GM23338 (cell line): ENCODE measurements at regions not wholly inside any gene's neighbourhood (a gene's known extent, or its start where the extent isn't known, plus 50 kb on each side); places are given as distances from the start of the nearest gene placed in this dataset.

Experiments
- CREB1 ChIP-seq: fragments of 250-450 bp; sonication (Bioruptor Pico); IDR thresholded peaks from 2 replicates; pipeline ENCODE4 v1.5.0; 2020; ENCODE audit warnings: low read depth, mild to moderate bottlenecking, moderate library complexity
- EZH2 ChIP-seq: fragments of 200-600 bp; sonication (generic); IDR thresholded peaks from one replicate; pipeline ENCODE4 v1.8.0; 2017; ENCODE audit warnings: antibody characterized with exemption, mild to moderate bottlenecking, low read depth; ENCODE audit not compliant: unreplicated experiment
- EZH2phosphoT487 ChIP-seq: fragments of 200-600 bp; sonication (generic); IDR thresholded peaks from one replicate; pipeline ENCODE4 v1.8.1; 2018; ENCODE audit warnings: antibody characterized with exemption; ENCODE audit not compliant: unreplicated experiment
- POLR2AphosphoS5 ChIP-seq: IDR thresholded peaks from 2 replicates; pipeline ENCODE4 v1.6.1; 2016; ENCODE audit warnings: antibody characterized with exemption, low read depth
- TF ChIP-seq, protein P1 (sequence below), 2 experiments: fragments of 200-600 bp in 1 of 2; sonication (generic) in 1 of 2; conservative IDR thresholded peaks; 2 replicates each; pipeline versions ENCODE4 v1.5.1 to v1.6.1; 2016 to 2017; ENCODE audit warnings: antibody characterized with exemption in 2 of 2, low read depth in 2 of 2, mild to moderate bottlenecking in 2 of 2, moderate library complexity in 1 of 2

DNA sequence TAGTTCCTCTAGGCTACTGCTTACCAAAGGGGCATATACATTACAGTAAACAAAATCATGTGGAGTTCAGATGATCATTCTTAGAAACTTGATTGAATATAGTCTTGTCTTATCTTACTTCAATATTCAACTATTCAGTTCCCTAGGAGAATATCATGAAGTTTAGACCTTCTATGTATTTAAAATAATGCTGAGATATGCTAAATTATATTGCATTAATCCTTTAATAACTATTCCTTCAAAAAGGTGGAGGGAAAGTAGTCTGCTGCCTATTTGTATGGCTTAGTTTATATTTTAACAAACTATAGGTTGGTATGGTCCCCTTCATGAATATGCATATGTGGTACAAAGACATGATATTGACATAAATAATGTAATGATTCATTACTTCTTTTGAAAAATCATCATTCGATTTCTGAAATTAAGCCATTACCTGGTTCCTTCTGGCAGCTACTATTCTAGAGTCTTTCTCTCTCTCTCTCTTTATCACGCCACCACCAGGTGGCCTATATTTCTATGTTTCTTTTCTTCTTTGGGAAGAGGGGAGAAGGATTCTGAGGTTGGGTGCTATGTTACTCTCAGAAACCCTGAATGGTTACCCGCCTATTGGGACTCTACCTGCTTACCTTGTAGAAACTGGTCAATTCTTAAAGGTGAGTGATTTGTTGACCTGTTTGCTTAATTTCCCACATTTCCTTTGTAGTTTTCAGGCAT, 855.8 kb downstream of the HACE1 start:
- TF ChIP-seq, protein P1, sequence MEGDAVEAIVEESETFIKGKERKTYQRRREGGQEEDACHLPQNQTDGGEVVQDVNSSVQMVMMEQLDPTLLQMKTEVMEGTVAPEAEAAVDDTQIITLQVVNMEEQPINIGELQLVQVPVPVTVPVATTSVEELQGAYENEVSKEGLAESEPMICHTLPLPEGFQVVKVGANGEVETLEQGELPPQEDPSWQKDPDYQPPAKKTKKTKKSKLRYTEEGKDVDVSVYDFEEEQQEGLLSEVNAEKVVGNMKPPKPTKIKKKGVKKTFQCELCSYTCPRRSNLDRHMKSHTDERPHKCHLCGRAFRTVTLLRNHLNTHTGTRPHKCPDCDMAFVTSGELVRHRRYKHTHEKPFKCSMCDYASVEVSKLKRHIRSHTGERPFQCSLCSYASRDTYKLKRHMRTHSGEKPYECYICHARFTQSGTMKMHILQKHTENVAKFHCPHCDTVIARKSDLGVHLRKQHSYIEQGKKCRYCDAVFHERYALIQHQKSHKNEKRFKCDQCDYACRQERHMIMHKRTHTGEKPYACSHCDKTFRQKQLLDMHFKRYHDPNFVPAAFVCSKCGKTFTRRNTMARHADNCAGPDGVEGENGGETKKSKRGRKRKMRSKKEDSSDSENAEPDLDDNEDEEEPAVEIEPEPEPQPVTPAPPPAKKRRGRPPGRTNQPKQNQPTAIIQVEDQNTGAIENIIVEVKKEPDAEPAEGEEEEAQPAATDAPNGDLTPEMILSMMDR (conservative IDR thresholded peaks at IDR 0.05; ENCODE audit: low read depth in 2 of 2) = peak; percentile 52 to 58
- TF ChIP-seq CREB1 (CRISPR knock-in tag) = no peak
- TF ChIP-seq POLR2AphosphoS5 = no peak
- no peak for TF ChIP-seq EZH2
- no peak for TF ChIP-seq EZH2phosphoT487
